H9 (cell line): ENCODE measurements at regions not wholly inside any gene's neighbourhood (a gene's known extent, or its start where the extent isn't known, plus 50 kb on each side); places are given as distances from the start of the nearest gene placed in this dataset.

Experiments
- DNase-seq: peaks from one replicate; pipeline ENCODE4 v3.0.0-alpha.2; 2017
- H2AFZ ChIP-seq: one replicate; pipeline ENCODE4 v1.6.1; 2013; ENCODE audit warnings: mild to moderate bottlenecking, low read length, control low read depth, moderate library complexity
- H2AK5ac ChIP-seq: 2 replicates; pipeline ENCODE4 v1.6.1; 2013; ENCODE audit warnings: low read length, control low read depth, mixed read lengths; ENCODE audit not compliant: insufficient read length
- H2BK120ac ChIP-seq: one replicate; pipeline ENCODE4 v1.6.1; 2013; ENCODE audit warnings: low read depth, mild to moderate bottlenecking, low read length, control low read depth, inconsistent platforms; ENCODE audit not compliant: poor library complexity, severe bottlenecking
- H2BK12ac ChIP-seq: 2 replicates; pipeline ENCODE4 v1.6.1; 2013; ENCODE audit warnings: low read length, control low read depth, mixed read lengths, low read depth; ENCODE audit not compliant: insufficient read length
- H2BK15ac ChIP-seq: 2 replicates; pipeline ENCODE4 v1.6.1; 2013; ENCODE audit warnings: low read depth, low read length, control low read depth
- H2BK20ac ChIP-seq: one replicate; pipeline ENCODE4 v1.6.1; 2013; ENCODE audit warnings: low read depth, mild to moderate bottlenecking, low read length, control low read depth, inconsistent platforms; ENCODE audit not compliant: poor library complexity, severe bottlenecking
- H2BK5ac ChIP-seq: 2 replicates; pipeline ENCODE4 v1.6.1; 2013; ENCODE audit warnings: low read length, control low read depth, mixed read lengths; ENCODE audit not compliant: insufficient read length
- H3K14ac ChIP-seq: 2 replicates; pipeline ENCODE4 v1.6.1; 2013; ENCODE audit warnings: low read length, control low read depth; ENCODE audit not compliant: insufficient read depth
- H3K18ac ChIP-seq: 2 replicates; pipeline ENCODE4 v1.6.1; 2013; ENCODE audit warnings: low read depth, mild to moderate bottlenecking, mixed read lengths, low read length, control low read depth; ENCODE audit not compliant: insufficient read length
- H3K23ac ChIP-seq: 2 replicates; pipeline ENCODE4 v1.6.1; 2013; ENCODE audit warnings: low read length, control low read depth, mixed read lengths, low read depth; ENCODE audit not compliant: insufficient read length
- H3K23me2 ChIP-seq: 2 replicates; pipeline ENCODE4 v1.6.1; 2013; ENCODE audit warnings: low read depth, mild to moderate bottlenecking, mixed read lengths, low read length, control low read depth; ENCODE audit not compliant: insufficient read length, poor library complexity, severe bottlenecking
- H3K27ac ChIP-seq: 2 replicates; pipeline ENCODE4 v1.5.1; 2013; ENCODE audit warnings: low read length, control low read depth, mixed read lengths, low read depth; ENCODE audit not compliant: insufficient read length
- H3K27me3 ChIP-seq: 2 replicates; pipeline ENCODE4 v1.6.1; 2013; ENCODE audit warnings: low read length, control low read depth, inconsistent platforms; ENCODE audit not compliant: insufficient read depth
- H3K4ac ChIP-seq: 2 replicates; pipeline ENCODE4 v1.6.1; 2013; ENCODE audit warnings: low read depth, mild to moderate bottlenecking, control low read depth, inconsistent platforms, low read length, moderate library complexity
- H3K4me1 ChIP-seq: 2 replicates; pipeline ENCODE4 v1.6.1; 2013; ENCODE audit warnings: low read length, control low read depth, inconsistent platforms; ENCODE audit not compliant: insufficient read depth
- H3K4me2 ChIP-seq: 2 replicates; pipeline ENCODE4 v1.6.1; 2013; ENCODE audit warnings: low read length, control low read depth, mixed read lengths; ENCODE audit not compliant: insufficient read length, insufficient read depth
- H3K56ac ChIP-seq: 2 replicates; pipeline ENCODE4 v1.6.1; 2013; ENCODE audit warnings: low read depth, mild to moderate bottlenecking, mixed read lengths, low read length, control low read depth; ENCODE audit not compliant: insufficient read length
- H3K79me1 ChIP-seq: 2 replicates; pipeline ENCODE4 v1.6.1; 2013; ENCODE audit warnings: low read depth, mild to moderate bottlenecking, moderate library complexity, low read length, control low read depth, inconsistent platforms; ENCODE audit not compliant: insufficient read depth, poor library complexity, severe bottlenecking
- H3K79me2 ChIP-seq: 2 replicates; pipeline ENCODE4 v1.6.1; 2013; ENCODE audit warnings: low read length, control low read depth, inconsistent platforms; ENCODE audit not compliant: insufficient read depth
- H3K9ac ChIP-seq: 2 replicates; pipeline ENCODE4 v1.6.1; 2013; ENCODE audit warnings: low read length, control low read depth, mixed read lengths; ENCODE audit not compliant: insufficient read length; ENCODE audit errors: extremely low read depth
- H3K9me3 ChIP-seq: one replicate; pipeline ENCODE4 v1.6.1; 2013; ENCODE audit warnings: low read depth, low read length, inconsistent platforms; ENCODE audit not compliant: control insufficient read depth
- H3T11ph ChIP-seq: one replicate; pipeline ENCODE4 v1.6.1; 2013; ENCODE audit warnings: mild to moderate bottlenecking, low read length, control low read depth, inconsistent platforms
- H4K20me1 ChIP-seq: one replicate; pipeline ENCODE4 v1.6.1; 2013; ENCODE audit not compliant: control insufficient read depth, insufficient read length, insufficient read depth
- H4K5ac ChIP-seq: 2 replicates; pipeline ENCODE4 v1.6.1; 2013; ENCODE audit warnings: low read depth, mild to moderate bottlenecking, mixed read lengths, low read length, control low read depth; ENCODE audit not compliant: insufficient read length
- H4K8ac ChIP-seq: replicated peaks from 2 replicates; pipeline ENCODE4 v1.6.1; 2013; ENCODE audit warnings: low read length, control low read depth, mixed read lengths, low read depth; ENCODE audit not compliant: insufficient read length
- H4K91ac ChIP-seq: 2 replicates; pipeline ENCODE4 v1.6.1; 2013; ENCODE audit warnings: low read depth, mild to moderate bottlenecking, moderate library complexity, mixed read lengths, low read length, control low read depth; ENCODE audit not compliant: insufficient read length
- H3K27ac Mint-ChIP-seq, 3 experiments: 2 replicates in 2 of 3; 3 replicates in 1 of 3; pipeline ENCODE4 v1.8.0; 2020 to 2021; ENCODE audit warnings: mixed read lengths in 3 of 3, mild to moderate bottlenecking in 1 of 3, moderate library complexity in 1 of 3
- H3K27me3 Mint-ChIP-seq: 2 replicates; pipeline ENCODE4 v1.8.0; 2021; ENCODE audit warnings: low read depth, mild to moderate bottlenecking, moderate library complexity, mixed read lengths
- H3K36me3 Mint-ChIP-seq, 3 experiments: 2 replicates in 2 of 3; 3 replicates in 1 of 3; pipeline ENCODE4 v1.8.0; 2020 to 2021; ENCODE audit warnings: low read depth in 3 of 3, mixed read lengths in 3 of 3; ENCODE audit not compliant: insufficient read depth in 1 of 3
- H3K4me1 Mint-ChIP-seq, 2 experiments: 2 replicates each; pipeline ENCODE4 v1.8.0; 2020; ENCODE audit warnings: mixed read lengths in 2 of 2
- H3K4me3 Mint-ChIP-seq, 2 experiments: 2 replicates in 1 of 2; 3 replicates in 1 of 2; pipeline ENCODE4 v1.8.0; 2020 to 2021; ENCODE audit warnings: mild to moderate bottlenecking in 2 of 2, mixed read lengths in 2 of 2, moderate library complexity in 1 of 2
- H3K9me3 Mint-ChIP-seq, 2 experiments: 2 replicates in 1 of 2; 3 replicates in 1 of 2; pipeline ENCODE4 v1.8.0; 2020; ENCODE audit warnings: mild to moderate bottlenecking in 2 of 2, mixed read lengths in 2 of 2, moderate library complexity in 1 of 2
- CTCF ChIP-seq: fragments of 200-600 bp; sonication (generic); conservative IDR thresholded peaks from 3 replicates; pipeline ENCODE4 v1.8.0; 2021; ENCODE audit warnings: antibody characterized with exemption, mild to moderate bottlenecking
- WGBS: extraction: QIAGEN DNeasy Blood & Tissue Kit; methylation state at CpG from one replicate; pipeline ENCODE4 v1.1.7; 2013; ENCODE audit warnings: missing lambda C conversion rate, low lambda C conversion rate, mixed read lengths; ENCODE audit not compliant: insufficient read length; ENCODE audit errors: extremely low coverage; 5-methylcytosine and 5-hydroxymethylcytosine counted together

- Histone ChIP-seq H2BK15ac (no peak overlapping the region), H3K56ac (no peak overlapping the region), H3K23ac (no peak overlapping the region), H4K5ac (no peak overlapping the region), H3K4ac (no peak overlapping the region), H4K8ac (no peak overlapping the region), H3K79me2 (no peaks in the 10 kb centered on the region), H3K18ac (no peak overlapping the region), H3K4me2 (no peak overlapping the region), H3K23me2 (no peaks in the 10 kb centered on the region), H4K20me1 (no peaks in the 10 kb centered on the region), H3K9me3 (no peaks in the 10 kb centered on the region), H3K14ac (no peak overlapping the region), H3K27ac (no peak overlapping the region), H2AK5ac (no peak overlapping the region), H2BK5ac (no peak overlapping the region), H3K79me1 (no peaks in the 10 kb centered on the region), H4K91ac (no peak overlapping the region), H3K4me1 (no peaks in the 10 kb centered on the region), H2AFZ (peak overlapping the region; percentile 77), H2BK20ac (no peak overlapping the region), H2BK120ac (no peak overlapping the region), H3K9ac (no peak overlapping the region), H2BK12ac (no peak overlapping the region), H3K27me3 (no peaks in the 10 kb centered on the region), H3T11ph (no peak overlapping the region)
- Mint-ChIP-seq H3K9me3 (no peaks in the 10 kb centered on the region), H3K4me3 (no peak overlapping the region), H3K36me3 (no peaks in the 10 kb centered on the region), H3K4me1 (no peaks in the 10 kb centered on the region), H3K27me3 (no peaks in the 10 kb centered on the region), H3K27ac (no peak overlapping the region)
- no peak for DNase-seq
- WGBS = no CpG with 5 or more reads among the region's 6 CpGs
- TF ChIP-seq CTCF = no peak
These were observed 344.1 kb upstream of the PDE3A start for GRCh38 chr12:20024194-20024593.
